ENCODE measurements at regions not wholly inside any gene's neighbourhood (a gene's known extent, or its start where the extent isn't known, plus 50 kb on each side); places are given as distances from the start of the nearest gene placed in this dataset.

DNA sequence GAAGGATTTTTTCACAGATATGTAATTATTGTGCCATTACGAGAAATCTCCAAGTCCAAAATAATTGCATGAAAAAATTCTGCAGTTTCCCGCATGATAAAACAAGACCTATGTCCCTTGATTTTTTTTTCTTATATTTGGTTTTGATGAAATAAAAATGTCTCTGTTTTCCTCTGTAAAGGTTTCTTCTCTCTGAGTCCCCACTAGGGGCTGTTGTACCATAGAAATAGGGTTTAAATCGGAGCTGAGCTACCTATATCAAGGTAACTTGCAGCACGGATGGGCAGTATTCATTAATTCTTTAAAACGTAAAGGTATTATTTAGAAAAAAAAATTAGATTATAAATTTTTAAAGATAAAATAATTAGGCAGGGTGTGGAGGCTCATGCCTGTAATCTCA is 66.6 kb upstream of the IGF1R start:
- peak; percentile 10 to 47 (median 17) for TF ChIP-seq CTCF (IDR thresholded peaks at IDR 0.05; ENCODE audit: unreplicated experiment in 3 of 3)
- H3K36me3 Mint-ChIP-seq (ENCODE audit: low read depth): no peaks in the 10 kb centered on the region
- no peak overlapping the region for H3K27ac Mint-ChIP-seq
- peaks cover 16% of the 10 kb centered on the region for H3K4me1 Mint-ChIP-seq
- H3K9me3 Mint-ChIP-seq: no peaks in the 10 kb centered on the region
- H3K27me3 Mint-ChIP-seq (ENCODE audit: low read depth): peaks cover 29% of the 10 kb centered on the region
- H3K4me3 Mint-ChIP-seq: no peak overlapping the region

GRCh38 chr15:98582900-98583554 is 65.3 kb upstream of the IGF1R start:
- Mint-ChIP-seq H3K36me3 (ENCODE audit: low read depth) (no peaks in the 10 kb centered on the region), H3K4me1 (peaks cover 16% of the 10 kb centered on the region), H3K4me3 (no peak overlapping the region), H3K27ac (no peak overlapping the region), H3K9me3 (no peaks in the 10 kb centered on the region), H3K27me3 (ENCODE audit: low read depth) (peaks cover 29% of the 10 kb centered on the region)
- no peak for TF ChIP-seq CTCF (IDR thresholded peaks at IDR 0.05; ENCODE audit: unreplicated experiment in 3 of 3)

DNA sequence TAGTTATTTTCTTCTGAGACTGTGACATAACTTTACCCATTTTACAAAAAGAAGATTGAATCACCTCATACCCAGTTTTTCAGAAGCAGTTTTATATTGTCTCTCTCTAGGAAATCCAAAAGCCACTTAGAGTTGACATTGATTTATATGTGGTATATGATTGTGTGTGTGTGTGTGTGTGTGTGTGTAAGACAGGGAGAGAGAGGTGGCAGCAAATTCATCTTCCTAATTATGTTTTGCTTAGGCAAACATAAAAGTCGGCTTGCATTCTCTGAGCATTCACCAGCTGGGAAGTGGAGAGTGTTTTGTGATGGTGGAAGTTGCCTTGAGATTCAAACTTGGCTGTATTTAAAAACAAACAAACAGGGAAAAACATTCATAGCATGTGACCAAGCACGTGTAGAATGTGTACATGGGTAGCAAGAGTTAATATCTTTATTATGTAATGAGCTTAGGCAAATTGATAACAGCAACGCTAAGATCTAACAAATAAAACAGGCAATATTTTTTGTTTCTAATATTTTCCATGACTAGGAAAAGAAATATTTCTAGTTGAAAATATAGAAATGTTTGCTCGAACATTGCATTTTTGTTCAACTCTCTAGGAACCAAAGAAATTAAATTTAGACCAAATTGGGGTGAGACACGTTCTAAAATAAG is 64.4 kb upstream of the IGF1R start:
- H3K36me3 Mint-ChIP-seq (ENCODE audit: low read depth): no peaks in the 10 kb centered on the region
- H3K4me3 Mint-ChIP-seq: no peak overlapping the region
- peak overlapping the region in 1 of 3 experiments; percentile 5 for H3K27ac Mint-ChIP-seq

GRCh38 chr15:98586066-98586465 is 62.3 kb upstream of the IGF1R start:
- Mint-ChIP-seq H3K4me1 (peaks cover 6% of the 10 kb centered on the region), H3K9me3 (no peaks in the 10 kb centered on the region), H3K4me3 (no peak overlapping the region), H3K36me3 (ENCODE audit: low read depth) (no peaks in the 10 kb centered on the region), H3K27ac (no peak overlapping the region), H3K27me3 (ENCODE audit: low read depth) (peaks cover 34% of the 10 kb centered on the region)
- no peak for TF ChIP-seq CTCF (IDR thresholded peaks at IDR 0.05; ENCODE audit: unreplicated experiment in 3 of 3)

More for the DNA sequence above, 64.4 kb upstream of the IGF1R start:
- TF ChIP-seq CTCF (IDR thresholded peaks at IDR 0.05; ENCODE audit: unreplicated experiment in 3 of 3): no peak
- peaks cover 16% of the 10 kb centered on the region for H3K4me1 Mint-ChIP-seq
- peaks cover 29% of the 10 kb centered on the region for H3K27me3 Mint-ChIP-seq (ENCODE audit: low read depth)
- H3K9me3 Mint-ChIP-seq: no peaks in the 10 kb centered on the region

- no peak for TF ChIP-seq CTCF (IDR thresholded peaks at IDR 0.05; ENCODE audit: unreplicated experiment in 3 of 3)
- H3K36me3 Mint-ChIP-seq (ENCODE audit: low read depth): no peaks in the 10 kb centered on the region
- peaks cover 11% of the 10 kb centered on the region for H3K4me1 Mint-ChIP-seq
- no peaks in the 10 kb centered on the region for H3K9me3 Mint-ChIP-seq
- H3K4me3 Mint-ChIP-seq: no peak overlapping the region
- H3K27me3 Mint-ChIP-seq (ENCODE audit: low read depth): peaks cover 15% of the 10 kb centered on the region
- no peak overlapping the region for H3K27ac Mint-ChIP-seq
Measured at GRCh38 chr15:98592136-98592535, 56.2 kb upstream of the IGF1R start.

DNA sequence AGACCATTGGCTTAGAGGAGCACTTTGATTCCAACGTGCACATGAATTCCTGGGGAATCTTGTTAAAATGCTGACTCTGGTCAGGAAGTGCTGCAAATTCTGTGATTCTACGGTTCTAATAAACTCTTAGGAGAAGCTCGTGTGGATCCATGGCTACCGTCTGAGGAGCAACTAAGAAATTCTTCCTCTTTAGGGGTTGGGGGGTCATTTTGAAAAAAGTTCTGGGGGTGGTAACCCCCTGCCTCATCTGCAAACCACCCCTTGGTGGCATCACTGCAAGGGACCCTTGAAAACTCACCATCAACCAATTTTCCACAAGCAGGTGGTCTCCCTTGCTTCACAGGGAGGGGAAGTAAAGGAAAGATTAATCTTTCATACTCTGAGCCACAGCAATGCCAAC is 52.2 kb upstream of the IGF1R start:
- TF ChIP-seq CTCF (IDR thresholded peaks at IDR 0.05; ENCODE audit: unreplicated experiment in 3 of 3): no peak
- Mint-ChIP-seq H3K27me3 (ENCODE audit: low read depth) (peaks cover 17% of the 10 kb centered on the region), H3K9me3 (peaks cover 3% of the 10 kb centered on the region), H3K27ac (no peak overlapping the region), H3K4me1 (peaks cover 23% of the 10 kb centered on the region), H3K4me3 (no peak overlapping the region), H3K36me3 (ENCODE audit: low read depth) (no peaks in the 10 kb centered on the region)

Measured in nephron (organoid).